HG03565 (cell line): ENCODE measurements at regions not wholly inside any gene's neighbourhood (a gene's known extent, or its start where the extent isn't known, plus 50 kb on each side); places are given as distances from the start of the nearest gene placed in this dataset.
"Not testable (repeated sequence)": the region's sequence is repeated elsewhere in the genome, so short reads cannot be mapped to it uniquely, and the experiment has no call there.

ENCODE experiments used
- ATAC-seq: cut with Tn5 transposase; IDR thresholded peaks from one replicate; pipeline ENCODE4 v1.9.1; 2021; ENCODE audit warnings: mild to moderate bottlenecking, moderate library complexity; ENCODE audit not compliant: unreplicated experiment

DNA sequence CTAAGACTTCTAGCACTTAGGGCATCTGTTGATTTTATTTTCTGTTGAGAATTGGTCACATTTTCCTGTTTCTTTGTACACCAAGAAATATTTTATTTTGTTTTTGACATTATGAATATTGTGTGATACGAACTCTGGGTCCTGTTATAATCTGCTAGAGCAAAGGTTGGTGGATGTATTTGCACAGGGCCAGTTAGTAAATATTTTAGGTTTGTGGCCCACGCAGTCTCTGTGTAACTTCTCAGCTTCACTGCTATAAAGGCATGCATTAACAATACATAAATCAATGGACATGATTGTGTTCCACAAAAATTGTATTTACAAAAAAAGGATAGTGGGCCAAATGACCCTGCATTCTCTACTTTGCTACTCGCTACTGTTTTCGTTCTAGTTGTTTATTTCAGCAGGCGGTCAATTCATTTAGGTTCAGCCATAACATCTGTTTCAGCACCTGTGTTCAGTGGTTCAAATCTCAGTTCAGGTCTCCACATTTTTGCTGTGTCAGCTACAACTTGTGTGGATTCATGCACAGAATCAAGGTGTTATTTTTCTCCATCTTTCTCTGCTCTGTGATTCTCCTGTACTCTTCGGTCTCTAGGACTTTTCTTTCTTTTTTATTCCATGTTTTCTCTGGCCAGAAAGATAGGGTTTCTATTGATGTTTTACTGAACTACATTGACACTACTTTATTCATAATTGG lies 786.2 kb downstream of the ETS1 start:
- no peak for ATAC-seq

DNA sequence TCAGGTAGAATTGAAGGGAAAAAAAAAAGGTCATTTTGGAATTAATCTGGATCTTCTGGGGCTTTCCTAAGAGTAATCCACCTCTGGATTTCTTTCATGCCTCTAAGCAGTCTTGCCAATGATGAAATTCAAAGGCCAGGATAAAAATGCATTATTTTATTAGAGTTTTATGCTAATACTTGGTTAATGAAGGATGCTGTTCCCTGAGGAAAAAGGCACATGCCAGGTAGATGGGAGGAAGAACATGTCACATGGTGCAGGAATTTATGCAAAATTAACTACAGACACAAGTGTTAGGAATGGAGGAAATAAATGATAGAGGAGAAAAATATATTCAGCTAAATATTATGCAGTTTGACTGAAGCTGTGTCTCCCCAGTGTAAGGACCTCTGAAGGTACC lies 792.0 kb downstream of the ETS1 start:
- ATAC-seq: no peak

DNA sequence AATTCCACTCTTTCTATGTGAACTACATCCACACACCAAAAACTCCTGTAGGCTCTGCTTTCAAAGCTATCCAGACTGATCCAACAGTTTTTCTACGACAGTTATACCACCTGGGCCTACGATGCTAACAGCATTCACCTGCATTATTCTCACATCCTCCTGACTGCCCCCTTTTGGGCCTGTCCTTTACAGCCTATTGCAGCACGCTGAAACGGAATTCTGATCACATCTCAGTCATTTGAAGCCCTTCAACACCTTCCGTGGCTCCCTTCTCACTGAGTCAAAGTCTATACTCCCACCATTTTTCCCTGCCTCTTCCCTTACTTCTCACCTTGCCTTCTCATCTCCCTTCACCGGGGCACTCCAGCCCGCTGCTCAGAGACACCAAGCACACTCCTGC lies 791.3 kb upstream of the KIRREL3 start:
- ATAC-seq: no peak

DNA sequence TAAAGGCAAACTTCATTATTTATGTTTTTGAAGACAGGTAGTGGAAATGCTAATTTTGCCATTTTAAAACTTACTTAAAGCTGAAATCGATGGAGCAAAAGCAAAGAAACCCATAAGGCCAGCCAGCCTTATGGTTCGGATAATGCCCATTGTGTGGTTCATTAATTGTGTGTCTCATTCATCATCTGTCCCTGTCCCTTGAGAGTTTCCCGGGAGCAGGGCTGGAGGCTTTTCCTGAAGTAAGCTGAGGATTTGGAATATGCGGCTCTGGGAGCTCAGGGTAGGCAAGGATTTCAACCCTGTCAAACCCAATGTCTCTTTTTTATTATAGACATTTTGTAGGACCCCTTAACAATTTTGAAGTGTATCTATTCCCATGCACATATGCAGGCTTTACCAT lies 790.0 kb upstream of the KIRREL3 start:
- no peak for ATAC-seq

DNA sequence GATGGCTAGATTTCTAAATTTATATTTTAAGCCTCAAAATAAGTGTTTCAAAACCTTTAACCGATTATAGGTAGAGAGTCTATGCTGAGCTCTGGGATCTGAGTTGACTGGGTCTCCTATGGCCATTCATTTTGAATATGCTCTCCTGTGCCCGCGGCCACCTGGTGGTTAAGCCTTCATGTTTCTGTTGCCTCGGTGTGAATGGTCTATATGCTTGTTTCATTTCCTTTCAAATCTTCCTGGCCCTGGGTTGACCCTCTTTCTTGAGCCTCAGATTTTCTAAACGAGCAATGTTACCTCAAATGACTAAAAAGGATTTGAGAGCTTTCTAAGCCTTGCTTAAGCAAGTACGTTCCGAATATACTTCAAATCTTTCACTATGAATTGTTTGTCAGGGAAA lies 789.4 kb upstream of the KIRREL3 start:
- no peak for ATAC-seq

DNA sequence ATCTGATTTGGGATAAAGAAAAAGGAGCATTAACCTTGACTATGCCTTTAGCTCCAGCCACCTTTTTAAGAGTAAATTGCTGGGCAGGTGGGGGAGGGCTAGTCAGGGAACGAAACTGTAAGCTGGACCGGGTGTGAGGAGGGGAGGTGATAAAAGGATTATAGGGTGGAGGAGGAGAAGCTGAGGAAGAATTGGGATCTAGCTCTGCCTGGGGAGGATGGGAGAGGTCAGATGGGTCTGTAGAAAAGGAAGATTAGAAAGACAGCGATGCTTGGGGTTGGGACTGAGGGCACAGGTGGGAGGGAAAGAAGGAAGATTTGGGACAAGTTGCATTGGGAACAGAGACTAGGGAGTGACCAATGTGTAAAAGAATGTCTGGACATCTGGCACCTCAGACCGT lies 772.4 kb upstream of the KIRREL3 start:
- ATAC-seq: not testable (repeated sequence)

DNA sequence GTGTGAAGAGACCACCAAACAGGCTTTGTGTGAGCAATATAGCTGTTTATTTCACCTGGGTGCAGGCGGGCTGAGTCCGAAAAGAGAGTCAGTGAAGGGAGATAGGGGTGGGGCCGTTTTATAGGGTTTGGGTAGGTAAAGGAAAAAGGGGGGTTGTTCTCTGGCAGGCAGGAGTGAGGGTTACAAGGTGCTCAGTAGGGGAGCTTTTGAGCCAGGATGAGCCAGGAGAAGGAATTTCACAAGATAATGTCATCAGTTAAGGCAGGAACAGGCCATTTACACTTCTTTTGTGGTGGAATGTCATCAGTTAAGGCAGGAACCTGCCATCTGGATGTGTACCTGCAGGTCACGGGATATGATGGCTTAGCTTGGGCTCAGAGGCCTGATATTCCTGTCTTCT lies 768.4 kb upstream of the KIRREL3 start:
- not testable (repeated sequence) for ATAC-seq

DNA sequence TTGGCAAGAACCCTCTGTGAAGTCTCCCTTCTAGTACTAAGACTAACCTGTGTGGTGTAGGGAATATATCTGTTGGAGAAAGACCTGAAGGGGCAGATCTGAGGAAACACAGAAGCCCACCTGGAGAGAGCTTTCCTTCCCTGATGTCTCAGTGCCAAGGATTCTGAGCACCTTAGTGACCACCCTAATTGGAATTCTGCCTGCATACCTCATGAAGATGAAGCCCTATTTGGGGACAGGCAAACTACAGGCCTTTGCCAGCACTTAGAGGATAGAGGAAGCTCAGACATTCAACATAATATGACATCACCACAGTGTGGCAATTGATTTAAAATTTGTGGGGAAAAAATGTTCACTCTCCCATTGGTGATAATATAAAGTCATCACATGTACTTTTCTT lies 766.2 kb upstream of the KIRREL3 start:
- no peak for ATAC-seq

DNA sequence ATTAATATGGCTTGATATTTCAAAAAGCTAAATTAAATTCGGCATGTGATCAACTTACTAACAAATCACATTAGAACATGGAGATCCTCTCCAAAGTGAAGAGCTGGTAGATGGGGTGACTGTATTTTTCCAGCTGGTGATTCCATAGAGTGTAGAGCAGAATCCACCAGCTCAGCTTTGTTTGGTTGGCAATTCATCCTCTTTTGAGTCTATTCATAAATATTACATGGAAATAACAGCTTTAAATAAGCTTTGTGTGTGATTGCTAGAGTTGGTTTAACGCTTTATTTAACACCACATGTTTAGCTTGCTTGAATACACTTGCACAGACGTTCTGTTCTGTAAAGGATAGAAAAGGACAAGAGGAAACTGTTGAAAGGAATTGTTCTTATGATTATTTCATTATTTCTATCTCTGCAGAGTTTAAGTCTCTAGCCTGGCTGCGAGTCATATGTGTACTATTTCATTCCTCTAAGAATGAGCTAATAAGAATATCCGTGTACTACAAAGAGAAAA lies 738.3 kb upstream of the KIRREL3 start:
- no peak for ATAC-seq

DNA sequence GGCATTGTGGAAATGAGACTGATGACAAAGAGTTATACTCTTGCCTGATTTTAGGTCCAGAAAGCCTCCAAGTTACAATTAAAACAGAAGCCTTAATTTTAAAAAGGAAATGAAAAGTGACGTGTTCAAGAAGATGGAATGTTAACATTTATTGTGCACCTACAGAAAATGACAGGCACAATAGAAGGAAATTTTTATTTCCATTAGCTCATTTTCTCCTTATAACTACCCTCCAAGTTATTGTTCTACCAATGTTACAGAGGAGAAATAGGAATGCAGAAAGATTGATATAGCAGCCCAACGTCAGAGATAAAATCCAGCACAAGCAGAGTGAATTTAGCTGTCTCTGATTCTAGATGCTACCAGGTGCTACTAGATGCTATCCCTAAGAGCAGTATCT lies 736.9 kb upstream of the KIRREL3 start:
- ATAC-seq: no peak

DNA sequence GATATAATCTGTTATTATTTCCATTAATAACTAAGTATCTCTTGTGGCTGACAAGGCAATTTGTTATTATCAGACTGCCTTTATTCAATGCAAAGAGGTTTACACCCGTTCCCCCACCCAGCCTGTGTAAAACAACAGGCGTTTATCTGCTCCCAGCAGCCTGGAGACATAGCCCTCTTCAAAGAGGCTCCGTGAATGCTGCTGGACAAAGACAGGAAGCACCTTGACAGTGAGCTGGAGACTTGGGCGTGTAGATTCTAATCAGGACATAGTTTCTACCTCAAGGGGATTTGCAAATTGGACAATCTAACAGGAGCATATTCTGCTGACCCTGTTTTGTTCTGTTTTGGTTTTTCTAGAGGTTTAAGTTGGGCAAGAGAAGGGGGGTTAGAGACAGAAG lies 733.0 kb upstream of the KIRREL3 start:
- ATAC-seq: no peak

DNA sequence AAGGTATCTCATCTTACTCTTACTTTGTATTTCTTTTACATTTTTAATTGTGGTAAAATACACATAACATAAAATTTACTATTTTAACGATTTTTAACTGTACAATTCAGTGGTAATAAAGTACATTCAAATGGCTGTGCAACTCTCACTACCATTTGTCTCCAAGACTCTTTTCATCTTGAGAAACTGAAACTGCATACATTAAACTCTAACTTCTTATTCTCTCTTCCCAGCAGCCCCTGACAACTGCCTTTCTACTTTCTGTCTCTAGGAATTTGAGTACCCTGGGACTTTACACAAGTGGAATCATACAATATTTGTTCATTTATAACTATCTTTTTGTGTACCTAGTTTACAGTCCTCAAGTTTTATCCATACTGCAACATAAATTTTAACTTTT lies 725.8 kb upstream of the KIRREL3 start:
- ATAC-seq: no peak

DNA sequence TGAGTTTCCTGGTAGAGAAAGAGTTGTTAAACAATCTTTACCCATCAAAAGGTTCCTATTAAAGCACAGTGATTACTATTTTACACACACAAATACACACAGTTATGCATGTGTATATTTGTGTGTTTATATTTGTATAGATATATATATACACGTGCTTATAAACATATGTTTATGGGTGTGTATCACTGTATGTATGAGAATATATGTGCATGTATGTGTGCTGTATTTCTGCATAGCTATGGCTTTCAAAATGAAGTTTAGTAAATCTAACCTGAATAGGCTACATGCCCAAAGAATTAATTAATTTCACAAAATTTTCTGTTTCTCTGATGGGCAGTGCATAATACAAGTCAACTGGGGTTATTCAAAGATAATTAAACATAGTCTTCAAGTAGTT lies 723.1 kb upstream of the KIRREL3 start:
- ATAC-seq: no peak

DNA sequence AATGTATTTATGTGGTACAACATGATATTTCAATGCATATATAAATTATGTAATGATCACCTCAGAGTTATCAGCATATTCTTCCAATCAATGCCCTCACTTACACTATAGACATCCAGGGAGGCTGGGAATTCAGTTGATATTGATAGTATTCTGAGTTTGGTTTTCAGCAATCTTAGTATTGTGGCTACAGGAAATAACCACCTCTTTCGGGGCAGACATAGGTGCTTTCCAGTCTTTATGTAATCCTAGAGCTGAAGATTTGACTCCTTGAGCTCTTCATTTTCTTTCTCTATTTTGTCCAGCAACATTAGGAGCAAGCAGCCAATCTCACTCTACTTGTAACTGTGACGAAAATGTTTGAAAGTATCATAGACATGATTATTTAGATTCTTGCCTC lies 712.7 kb upstream of the KIRREL3 start:
- ATAC-seq: no peak

DNA sequence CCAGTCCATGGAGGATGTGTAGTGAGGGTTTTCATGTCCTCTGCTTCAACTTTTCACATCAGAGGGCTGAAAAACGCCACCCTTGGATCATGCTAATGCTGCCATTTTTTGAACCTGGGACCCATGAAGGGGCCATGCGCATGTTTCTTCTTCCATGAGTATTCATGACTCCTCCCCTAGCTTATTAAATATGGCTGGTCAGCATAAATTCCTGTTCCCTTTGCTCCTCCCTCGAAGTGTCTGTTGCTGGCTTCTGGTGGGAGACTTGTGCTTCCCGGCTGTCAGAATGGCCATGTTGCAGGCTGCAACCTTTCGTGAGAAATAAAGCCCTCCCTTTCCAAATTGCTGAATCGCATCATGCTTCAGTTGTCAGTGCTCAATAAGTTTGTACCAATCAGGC lies 711.2 kb upstream of the KIRREL3 start:
- no peak for ATAC-seq

DNA sequence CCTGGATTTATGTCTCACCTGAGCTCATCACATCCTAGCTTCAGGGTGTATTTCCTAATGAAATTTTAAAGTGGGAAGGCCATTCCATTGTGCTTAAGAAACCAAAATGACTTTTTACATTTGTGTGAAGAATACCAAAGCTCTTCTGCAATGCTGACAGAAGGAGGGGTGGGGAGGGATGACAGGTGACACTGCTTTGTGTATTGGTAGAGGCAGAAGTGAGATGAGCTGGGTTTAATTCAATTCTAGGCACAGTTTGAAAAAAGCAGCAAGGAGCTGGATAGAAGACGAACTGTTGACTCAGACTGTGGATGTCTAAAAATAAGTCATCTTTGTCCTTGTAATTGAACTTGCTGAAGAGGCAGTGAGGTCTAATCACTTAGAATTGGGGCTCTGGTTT lies 710.3 kb upstream of the KIRREL3 start:
- ATAC-seq: no peak

DNA sequence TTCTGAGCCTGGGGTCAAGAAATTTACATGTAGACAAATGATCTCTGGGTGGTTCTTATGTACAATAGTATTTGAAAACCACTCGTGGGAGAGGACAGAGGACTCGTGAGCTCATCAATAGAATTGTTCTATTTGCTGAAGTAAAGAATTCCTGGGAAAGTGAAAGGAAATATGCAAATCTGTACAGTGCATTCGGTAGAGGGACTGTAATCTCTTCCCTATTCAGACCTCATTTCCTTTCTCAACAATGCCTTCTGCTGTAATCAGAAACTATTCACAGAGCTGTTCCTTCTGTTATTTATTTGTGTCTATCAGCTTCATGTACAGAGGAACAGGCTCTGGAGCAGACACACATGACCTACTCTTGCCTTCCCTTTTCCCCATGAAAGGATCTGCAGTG lies 709.4 kb upstream of the KIRREL3 start:
- no peak for ATAC-seq

DNA sequence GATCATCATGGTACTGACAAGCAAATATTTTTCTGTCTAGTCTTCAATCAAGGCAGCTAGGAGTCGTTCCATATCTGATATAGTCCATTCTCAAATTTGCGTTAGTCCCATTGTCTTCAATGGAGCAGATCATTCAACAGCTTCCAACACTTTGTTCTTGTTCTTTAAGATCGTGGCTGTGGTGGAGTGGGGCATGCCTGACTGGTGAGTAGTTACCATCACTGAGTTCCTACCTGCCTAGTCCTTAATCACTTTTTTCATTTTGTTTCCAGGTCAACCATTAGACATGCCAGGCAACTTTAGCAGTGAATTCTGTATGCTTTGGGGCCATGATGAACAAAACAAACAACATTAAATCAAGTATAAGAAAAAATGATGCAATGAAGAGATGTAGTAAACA lies 693.1 kb upstream of the KIRREL3 start:
- ATAC-seq: no peak

DNA sequence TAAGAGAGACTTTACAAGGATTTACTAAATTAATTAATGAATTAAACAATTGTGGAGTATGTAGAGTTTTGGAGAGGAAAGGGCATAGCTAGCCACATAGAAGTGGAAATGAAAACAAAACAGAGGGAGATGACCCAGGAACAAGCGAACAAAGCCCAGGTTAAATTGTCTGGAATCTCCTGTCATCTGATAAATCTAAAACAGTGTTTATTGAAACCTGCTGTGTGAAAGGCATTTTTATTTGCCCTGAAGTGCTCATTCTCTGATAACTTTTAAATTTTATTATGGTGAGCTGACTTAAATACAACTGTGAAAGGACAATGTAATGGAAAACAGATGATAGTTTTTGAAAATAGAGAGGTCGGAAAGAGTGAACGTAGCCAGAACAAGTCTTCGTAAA lies 682.8 kb upstream of the KIRREL3 start:
- no peak for ATAC-seq

DNA sequence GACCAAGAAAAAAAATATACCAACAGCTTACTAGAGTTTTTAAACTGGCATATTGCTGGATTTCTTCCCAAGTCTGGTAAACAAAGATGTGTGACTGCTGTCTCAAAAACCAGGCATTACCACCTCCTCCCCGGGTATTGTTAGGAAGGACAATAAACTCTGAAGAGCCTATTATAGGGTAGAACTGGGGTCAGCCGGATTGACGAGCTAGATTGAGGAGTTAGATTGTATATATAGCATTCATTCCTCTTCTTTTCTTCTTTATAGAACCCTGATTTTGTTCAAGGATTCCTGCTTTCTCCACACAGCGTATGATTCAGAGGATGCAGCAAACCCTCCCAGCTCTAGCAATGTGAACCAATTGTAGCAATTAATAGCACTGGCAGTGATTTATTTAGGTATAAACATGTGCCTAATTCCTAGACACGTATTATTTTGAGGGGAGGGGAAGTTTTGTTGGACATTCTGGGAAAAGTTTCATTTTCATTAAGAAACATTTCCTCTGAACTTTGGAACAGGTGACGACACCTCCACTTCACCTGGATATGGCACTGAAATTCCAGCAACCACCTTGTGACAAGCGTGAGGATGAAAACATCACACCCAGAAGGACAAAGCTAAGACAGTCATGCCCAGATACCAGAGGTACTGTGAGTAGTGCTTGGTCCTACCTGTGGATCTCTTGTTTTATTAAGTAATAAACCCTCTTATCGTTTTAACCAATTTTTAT lies 679.4 kb upstream of the KIRREL3 start:
- ATAC-seq: no peak

DNA sequence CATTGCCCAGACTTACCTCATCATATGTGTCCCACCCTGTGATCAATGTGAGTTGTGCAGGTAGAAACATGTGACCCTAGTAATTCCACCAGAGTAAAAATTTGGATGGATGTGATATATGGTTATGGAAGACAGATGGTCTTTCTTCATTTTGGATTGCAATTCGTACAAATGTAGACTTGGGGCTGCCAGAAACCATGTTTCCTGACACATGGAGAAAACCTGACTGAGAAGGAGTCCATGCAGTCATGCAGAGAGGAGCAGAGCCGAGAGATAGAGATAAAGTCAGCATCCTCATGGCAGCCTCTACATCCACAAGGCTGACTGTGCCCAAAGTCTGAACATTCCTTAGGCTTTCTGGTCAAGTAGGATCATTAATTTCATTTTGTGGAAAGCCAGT lies 678.1 kb upstream of the KIRREL3 start:
- ATAC-seq: no peak

DNA sequence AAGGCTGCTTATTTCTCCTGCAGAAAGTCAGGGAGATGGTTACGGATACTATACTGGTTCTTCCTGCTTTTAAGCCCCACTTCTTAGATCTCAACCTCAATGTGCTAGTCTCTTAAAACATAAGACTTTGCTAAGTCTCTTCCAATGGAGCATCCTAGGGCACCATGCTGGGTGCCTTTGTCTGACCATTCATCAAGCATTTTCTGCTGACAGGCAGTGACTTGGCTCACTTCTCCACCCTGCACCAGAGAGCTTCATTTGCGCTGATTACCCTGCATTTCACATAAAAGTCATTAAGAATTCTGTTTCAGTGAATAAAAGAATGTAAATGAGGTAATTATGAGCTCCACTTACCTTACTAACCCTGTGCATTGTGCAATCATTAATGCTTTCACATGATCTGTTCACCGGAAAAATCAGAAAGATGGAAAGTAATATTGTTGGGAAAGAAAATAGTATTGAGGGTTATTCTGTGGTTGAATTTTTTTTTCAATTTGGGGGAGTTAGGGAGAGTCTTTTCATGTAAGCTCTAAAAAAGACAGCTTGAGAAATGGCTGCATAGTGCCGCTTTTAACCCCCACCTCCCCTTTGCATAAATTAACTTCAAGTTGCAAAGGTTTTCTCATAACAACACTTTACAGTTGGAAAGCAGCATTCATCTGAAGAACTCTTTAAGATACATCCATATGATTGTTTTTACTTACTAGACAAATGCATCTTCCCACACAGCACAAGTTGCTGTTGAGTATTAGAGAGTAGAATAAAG lies 677.3 kb upstream of the KIRREL3 start:
- no peak for ATAC-seq
